ENCODE measurements at regions not wholly inside any gene's neighbourhood (a gene's known extent, or its start where the extent isn't known, plus 50 kb on each side); places are given as distances from the start of the nearest gene placed in this dataset.

GRCh38 chr11:71305041-71305440 lies 52.7 kb upstream of the SHANK2 start:
- FAIRE-seq (no peak), DNase-seq (ENCODE audit: low read depth, low spot score) (no peak)
- Histone ChIP-seq H3K36me3 (ENCODE audit: control insufficient read depth in 2 of 2, extremely low read depth in 1 of 2, insufficient read depth in 2 of 2, low read length in 2 of 2) (no peaks in the 10 kb centered on the region), H3K4me3 (ENCODE audit: control insufficient read depth in 2 of 3, extremely low read depth in 1 of 3, insufficient read depth in 2 of 3, low read depth in 1 of 3, low read length in 3 of 3) (no peak overlapping the region), H4K20me1 (ENCODE audit: control insufficient read depth, extremely low read depth, insufficient read depth, low read length) (no peaks in the 10 kb centered on the region), H3K27ac (ENCODE audit: control insufficient read depth, insufficient read depth, low read length) (no peak overlapping the region), H3K4me1 (ENCODE audit: control insufficient read depth, extremely low read depth, insufficient read depth, low read length) (peaks cover 2% of the 10 kb centered on the region), H2AFZ (ENCODE audit: control insufficient read depth, low read length) (no peak overlapping the region), H3K79me2 (ENCODE audit: control insufficient read depth, insufficient read depth, low read length) (no peaks in the 10 kb centered on the region), H3K4me2 (ENCODE audit: control insufficient read depth, extremely low read depth, insufficient read depth, low read depth, low read length) (no peak overlapping the region), H3K9me1 (ENCODE audit: control insufficient read depth, extremely low read depth, insufficient read depth, low read length) (no peaks in the 10 kb centered on the region), H3K9ac (ENCODE audit: control insufficient read depth, extremely low read depth, insufficient read depth, low read length) (no peak overlapping the region), H3K9me3 (ENCODE audit: control insufficient read depth, low read depth, low read length) (no peaks in the 10 kb centered on the region), H3K27me3 (ENCODE audit: control insufficient read depth, extremely low read depth, insufficient read depth, low read length) (no peaks in the 10 kb centered on the region)
- dilution Hi-C loops (cut with MboI; ENCODE audit: extremely low pct_ligation_motif_present, low sequenced_read_pairs): no loop called here
- TF ChIP-seq, protein P1, sequence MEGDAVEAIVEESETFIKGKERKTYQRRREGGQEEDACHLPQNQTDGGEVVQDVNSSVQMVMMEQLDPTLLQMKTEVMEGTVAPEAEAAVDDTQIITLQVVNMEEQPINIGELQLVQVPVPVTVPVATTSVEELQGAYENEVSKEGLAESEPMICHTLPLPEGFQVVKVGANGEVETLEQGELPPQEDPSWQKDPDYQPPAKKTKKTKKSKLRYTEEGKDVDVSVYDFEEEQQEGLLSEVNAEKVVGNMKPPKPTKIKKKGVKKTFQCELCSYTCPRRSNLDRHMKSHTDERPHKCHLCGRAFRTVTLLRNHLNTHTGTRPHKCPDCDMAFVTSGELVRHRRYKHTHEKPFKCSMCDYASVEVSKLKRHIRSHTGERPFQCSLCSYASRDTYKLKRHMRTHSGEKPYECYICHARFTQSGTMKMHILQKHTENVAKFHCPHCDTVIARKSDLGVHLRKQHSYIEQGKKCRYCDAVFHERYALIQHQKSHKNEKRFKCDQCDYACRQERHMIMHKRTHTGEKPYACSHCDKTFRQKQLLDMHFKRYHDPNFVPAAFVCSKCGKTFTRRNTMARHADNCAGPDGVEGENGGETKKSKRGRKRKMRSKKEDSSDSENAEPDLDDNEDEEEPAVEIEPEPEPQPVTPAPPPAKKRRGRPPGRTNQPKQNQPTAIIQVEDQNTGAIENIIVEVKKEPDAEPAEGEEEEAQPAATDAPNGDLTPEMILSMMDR (optimal IDR thresholded peaks at IDR 0.05 in 1 of 3, IDR thresholded peaks at IDR 0.05 in 1 of 3, conservative IDR thresholded peaks at IDR 0.05 in 1 of 3; ENCODE audit: extremely low read depth in 1 of 3, insufficient read depth in 2 of 3, low read length in 3 of 3): no peak
- no peak for TF ChIP-seq EZH2 (IDR thresholded peaks at IDR 0.05; ENCODE audit: low read length)

DNA sequence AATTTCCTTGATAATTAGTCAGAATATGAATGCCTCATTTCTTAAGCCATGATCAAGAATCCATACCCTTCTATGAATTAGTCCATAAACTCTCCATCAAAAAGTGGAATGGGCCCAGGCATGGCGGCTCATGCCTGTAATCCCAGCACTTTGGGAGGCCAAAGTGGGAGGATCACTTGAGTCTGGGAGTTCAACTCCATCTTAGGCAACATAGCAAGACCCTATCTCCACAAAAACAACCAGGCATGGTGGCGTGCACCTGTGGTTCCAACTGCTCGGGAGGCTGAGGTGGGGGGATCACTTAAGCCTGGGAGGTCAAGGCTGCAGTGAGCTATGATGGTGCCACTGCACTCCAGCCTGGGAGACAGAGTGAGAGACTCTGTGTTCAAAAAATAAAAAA lies 52.1 kb upstream of the SHANK2 start:
- no peaks in the 10 kb centered on the region for H3K79me2 ChIP-seq (ENCODE audit: control insufficient read depth, insufficient read depth, low read length)
- H3K9me3 ChIP-seq (ENCODE audit: control insufficient read depth, low read depth, low read length): no peaks in the 10 kb centered on the region
- no peaks in the 10 kb centered on the region for H4K20me1 ChIP-seq (ENCODE audit: control insufficient read depth, extremely low read depth, insufficient read depth, low read length)
- peaks cover 8% of the 10 kb centered on the region for H3K4me1 ChIP-seq (ENCODE audit: control insufficient read depth, extremely low read depth, insufficient read depth, low read length)
- dilution Hi-C loops (cut with MboI; ENCODE audit: extremely low pct_ligation_motif_present, low sequenced_read_pairs): no loop called here
- no peak overlapping the region for H3K27ac ChIP-seq (ENCODE audit: control insufficient read depth, insufficient read depth, low read length)
- FAIRE-seq (no peak), DNase-seq (ENCODE audit: low read depth, low spot score) (no peak)
- no peak overlapping the region for H3K4me3 ChIP-seq (ENCODE audit: control insufficient read depth in 2 of 3, extremely low read depth in 1 of 3, insufficient read depth in 2 of 3, low read depth in 1 of 3, low read length in 3 of 3)
- TF ChIP-seq, protein P1 (optimal IDR thresholded peaks at IDR 0.05 in 1 of 3, IDR thresholded peaks at IDR 0.05 in 1 of 3, conservative IDR thresholded peaks at IDR 0.05 in 1 of 3; ENCODE audit: extremely low read depth in 1 of 3, insufficient read depth in 2 of 3, low read length in 3 of 3): no peak
- TF ChIP-seq EZH2 (IDR thresholded peaks at IDR 0.05; ENCODE audit: low read length): no peak
- H3K4me2 ChIP-seq (ENCODE audit: control insufficient read depth, extremely low read depth, insufficient read depth, low read depth, low read length): no peak overlapping the region
- no peak overlapping the region for H2AFZ ChIP-seq (ENCODE audit: control insufficient read depth, low read length)
- H3K27me3 ChIP-seq (ENCODE audit: control insufficient read depth, extremely low read depth, insufficient read depth, low read length): no peaks in the 10 kb centered on the region
- H3K9ac ChIP-seq (ENCODE audit: control insufficient read depth, extremely low read depth, insufficient read depth, low read length): no peak overlapping the region
- H3K36me3 ChIP-seq (ENCODE audit: control insufficient read depth in 2 of 2, extremely low read depth in 1 of 2, insufficient read depth in 2 of 2, low read length in 2 of 2): no peaks in the 10 kb centered on the region
- H3K9me1 ChIP-seq (ENCODE audit: control insufficient read depth, extremely low read depth, insufficient read depth, low read length): no peaks in the 10 kb centered on the region
